ENCODE measurements at regions not wholly inside any gene's neighbourhood (a gene's known extent, or its start where the extent isn't known, plus 50 kb on each side); places are given as distances from the start of the nearest gene placed in this dataset.

DNA sequence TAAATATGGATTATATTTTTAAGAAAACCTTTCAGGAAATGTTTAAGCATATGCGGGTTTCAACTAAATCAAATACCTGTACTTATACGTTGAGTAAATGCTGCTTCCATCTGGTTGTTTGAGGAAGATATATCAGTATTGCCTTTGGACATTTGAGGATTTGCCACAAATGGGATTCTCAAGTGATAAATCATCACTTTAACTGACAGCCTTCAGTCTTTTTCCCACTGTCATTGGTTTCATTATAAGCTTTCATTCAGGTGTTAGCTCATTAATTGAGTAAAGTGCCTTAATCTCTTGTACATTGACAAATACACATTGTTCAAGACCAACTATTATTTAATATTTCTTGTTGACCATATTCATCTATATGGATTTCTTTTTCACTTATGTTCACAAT is 217.2 kb downstream of the EDEM1 start:
- TF ChIP-seq, protein P1, sequence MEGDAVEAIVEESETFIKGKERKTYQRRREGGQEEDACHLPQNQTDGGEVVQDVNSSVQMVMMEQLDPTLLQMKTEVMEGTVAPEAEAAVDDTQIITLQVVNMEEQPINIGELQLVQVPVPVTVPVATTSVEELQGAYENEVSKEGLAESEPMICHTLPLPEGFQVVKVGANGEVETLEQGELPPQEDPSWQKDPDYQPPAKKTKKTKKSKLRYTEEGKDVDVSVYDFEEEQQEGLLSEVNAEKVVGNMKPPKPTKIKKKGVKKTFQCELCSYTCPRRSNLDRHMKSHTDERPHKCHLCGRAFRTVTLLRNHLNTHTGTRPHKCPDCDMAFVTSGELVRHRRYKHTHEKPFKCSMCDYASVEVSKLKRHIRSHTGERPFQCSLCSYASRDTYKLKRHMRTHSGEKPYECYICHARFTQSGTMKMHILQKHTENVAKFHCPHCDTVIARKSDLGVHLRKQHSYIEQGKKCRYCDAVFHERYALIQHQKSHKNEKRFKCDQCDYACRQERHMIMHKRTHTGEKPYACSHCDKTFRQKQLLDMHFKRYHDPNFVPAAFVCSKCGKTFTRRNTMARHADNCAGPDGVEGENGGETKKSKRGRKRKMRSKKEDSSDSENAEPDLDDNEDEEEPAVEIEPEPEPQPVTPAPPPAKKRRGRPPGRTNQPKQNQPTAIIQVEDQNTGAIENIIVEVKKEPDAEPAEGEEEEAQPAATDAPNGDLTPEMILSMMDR (IDR thresholded peaks at IDR 0.05; ENCODE audit: extremely low read depth in 1 of 2, insufficient read depth in 1 of 2, low read depth in 1 of 2, low read length in 2 of 2): no peak
- TF ChIP-seq, protein P2, sequence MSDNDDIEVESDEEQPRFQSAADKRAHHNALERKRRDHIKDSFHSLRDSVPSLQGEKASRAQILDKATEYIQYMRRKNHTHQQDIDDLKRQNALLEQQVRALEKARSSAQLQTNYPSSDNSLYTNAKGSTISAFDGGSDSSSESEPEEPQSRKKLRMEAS (IDR thresholded peaks at IDR 0.05; ENCODE audit: insufficient read depth, insufficient read length): no peak
- TF ChIP-seq EZH2 (IDR thresholded peaks at IDR 0.05; ENCODE audit: borderline replicate concordance, low read depth, low read length, severe bottlenecking) (no peak), MYC (IDR thresholded peaks at IDR 0.05; ENCODE audit: low read depth, low read length) (no peak), FOS (IDR thresholded peaks at IDR 0.05; ENCODE audit: borderline replicate concordance, insufficient read depth, low read length) (no peak), POLR2AphosphoS5 (IDR thresholded peaks at IDR 0.05; ENCODE audit: insufficient read depth, low read depth, low read length) (no peak)

Measured in endothelial cell of umbilical vein (primary cell).